Endothelial cell of umbilical vein (primary cell): ENCODE measurements at regions not wholly inside any gene's neighbourhood (a gene's known extent, or its start where the extent isn't known, plus 50 kb on each side); places are given as distances from the start of the nearest gene placed in this dataset.
A peak's percentile ranks its signal among the peaks of the same experiment; 100 is the strongest.

Experiments used
- BruUV-seq: library from RNA; stranded (reverse); fragments of 400-500 nt; replicated peaks from 2 replicates; lab custom pipeline; 2021; lab: Mats Ljungman, UMichigan
- CTCF ChIA-PET: fragments of 300-600, 350-600 bp; sonication (Branson Sonifier 250); formaldehyde crosslinking; loops from one replicate; lab custom pipeline; 2021; ENCODE audit warnings: antibody characterized with exemption, inconsistent platforms; lab: Charles Lee
- POLR2A ChIA-PET: fragments of 300-600, 350-600 bp; sonication (Branson Sonifier 250); formaldehyde crosslinking; loops from one replicate; lab custom pipeline; 2021; ENCODE audit warnings: antibody characterized with exemption, inconsistent platforms; lab: Charles Lee
- DNase-seq: peaks from one replicate; pipeline ENCODE4 v3.0.0-alpha.2; 2011; ENCODE audit warnings: low read depth, low spot score
- FAIRE-seq: peaks from 2 replicates; lab custom pipeline; 2011; peaks lifted over from hg19 to GRCh38; lab: Jason Lieb, UNC
- H2AFZ ChIP-seq: 2 replicates; pipeline ENCODE4 v1.6.0; 2012; ENCODE audit warnings: low read depth, low read length, control low read depth, inconsistent platforms
- H3K27ac ChIP-seq: 2 replicates; pipeline ENCODE4 v1.5.1; 2011; ENCODE audit warnings: low read depth, mild to moderate bottlenecking, control low read depth, low read length, moderate library complexity; ENCODE audit not compliant: insufficient read depth
- H3K27me3 ChIP-seq, 2 experiments: 2 replicates each; pipeline versions ENCODE4 v1.6.0 to v1.6.1; 2011; ENCODE audit warnings: low read length in 2 of 2, mixed read lengths in 1 of 2; ENCODE audit not compliant: control insufficient read depth in 2 of 2, insufficient read depth in 2 of 2
- H3K36me3 ChIP-seq, 2 experiments: 2 replicates in 1 of 2; 3 replicates in 1 of 2; pipeline ENCODE4 v1.5.1; 2011; ENCODE audit warnings: low read length in 2 of 2, mild to moderate bottlenecking in 1 of 2, moderate library complexity in 1 of 2; ENCODE audit not compliant: control insufficient read depth in 2 of 2, insufficient read depth in 2 of 2; ENCODE audit errors: extremely low read depth in 1 of 2
- H3K4me1 ChIP-seq: 3 replicates; pipeline ENCODE4 v1.5.1; 2011; ENCODE audit warnings: mild to moderate bottlenecking, low read length; ENCODE audit not compliant: control insufficient read depth, insufficient read depth; ENCODE audit errors: extremely low read depth
- H3K4me2 ChIP-seq: 2 replicates; pipeline ENCODE4 v1.6.1; 2011; ENCODE audit warnings: low read length, control low read depth, mixed read lengths; ENCODE audit not compliant: insufficient read depth
- H3K4me3 ChIP-seq, 3 experiments: fragments of 200-600 bp in 1 of 3; sonication (generic), shearing (Covaris generic) in 1 of 3; replicated peaks in 1 of 3; 2 replicates each; pipeline ENCODE4 v1.5.1; 2011 to 2016; ENCODE audit warnings: control low read depth in 3 of 3, low read length in 3 of 3, mild to moderate bottlenecking in 2 of 3, inconsistent platforms in 1 of 3, low read depth in 1 of 3, moderate library complexity in 1 of 3; ENCODE audit not compliant: insufficient read depth in 1 of 3
- H3K79me2 ChIP-seq: 2 replicates; pipeline ENCODE4 v1.6.0; 2012; ENCODE audit warnings: low read length, inconsistent platforms; ENCODE audit not compliant: control insufficient read depth, insufficient read depth
- H3K9ac ChIP-seq: replicated peaks from 2 replicates; pipeline ENCODE3; 2011; ENCODE audit warnings: low read length, control low read depth; ENCODE audit not compliant: insufficient read depth; ENCODE audit errors: extremely low read depth
- H3K9me1 ChIP-seq: replicated peaks from 3 replicates; pipeline ENCODE4 v1.6.0; 2011; ENCODE audit warnings: mild to moderate bottlenecking, low read length; ENCODE audit not compliant: control insufficient read depth, insufficient read depth; ENCODE audit errors: extremely low read depth
- H3K9me3 ChIP-seq: replicated peaks from 2 replicates; pipeline ENCODE4 v1.5.1; 2012; ENCODE audit warnings: low read length, inconsistent platforms; ENCODE audit not compliant: control insufficient read depth, insufficient read depth
- H4K20me1 ChIP-seq: replicated peaks from 2 replicates; pipeline ENCODE3; 2011; ENCODE audit warnings: mild to moderate bottlenecking, low read length; ENCODE audit not compliant: control insufficient read depth, insufficient read depth; ENCODE audit errors: extremely low read depth
- CTCF ChIP-seq, 2 donors: IDR thresholded peaks; 1 replicate in 1 of 2; 2 replicates in 1 of 2; pipeline ENCODE4 v1.5.1; 2011; ENCODE audit warnings: low read length in 2 of 2, mild to moderate bottlenecking in 2 of 2, moderate library complexity in 2 of 2, control low read depth in 1 of 2, inconsistent platforms in 1 of 2, low read depth in 1 of 2; ENCODE audit not compliant: insufficient read depth in 1 of 2; ENCODE audit errors: extremely low read depth in 1 of 2
- EZH2 ChIP-seq: IDR thresholded peaks from 2 replicates; pipeline ENCODE4 v1.6.1; 2012; ENCODE audit warnings: borderline replicate concordance, low read depth, mild to moderate bottlenecking, moderate library complexity, low read length, inconsistent platforms; ENCODE audit not compliant: severe bottlenecking
- FOS ChIP-seq: IDR thresholded peaks from 2 replicates; pipeline ENCODE4 v1.6.1; 2011; ENCODE audit warnings: mild to moderate bottlenecking, low read length, moderate library complexity, borderline replicate concordance; ENCODE audit not compliant: insufficient read depth
- GATA2 ChIP-seq: IDR thresholded peaks from 2 replicates; pipeline ENCODE4 v1.7.0; 2011; ENCODE audit warnings: low read depth, mild to moderate bottlenecking, moderate library complexity, mixed read lengths, low read length; ENCODE audit not compliant: insufficient read length, insufficient read depth
- JUN ChIP-seq: IDR thresholded peaks from 2 replicates; pipeline ENCODE4 v1.6.1; 2011; ENCODE audit warnings: borderline replicate concordance, low read depth; ENCODE audit not compliant: insufficient read length, insufficient read depth
- MYC ChIP-seq: IDR thresholded peaks from one replicate; pipeline ENCODE4 v1.6.1; 2011; ENCODE audit warnings: mild to moderate bottlenecking, low read depth, low read length
- POLR2A ChIP-seq: IDR thresholded peaks from 2 replicates; pipeline ENCODE4 v1.6.1; 2012; ENCODE audit warnings: low read depth, mild to moderate bottlenecking, control low read depth, low read length
- POLR2AphosphoS5 ChIP-seq: IDR thresholded peaks from 2 replicates; pipeline ENCODE4 v1.6.1; 2012; ENCODE audit warnings: low read depth, mild to moderate bottlenecking, control low read depth, low read length, moderate library complexity; ENCODE audit not compliant: insufficient read depth
- dilution Hi-C: fragments of 300-500 bp; cut with MboI; formaldehyde crosslinking; loops from one replicate; pipeline ENCODE4 v1.15.0; 2019; ENCODE audit warnings: low sequenced_read_pairs; ENCODE audit not compliant: extremely low pct_ligation_motif_present
- intact Hi-C: fragments of 100-400 bp; cut with micrococcal nuclease; formaldehyde crosslinking; loops from one replicate; pipeline ENCODE4 v1.10.0; 2022
- TF ChIP-seq, protein P1 (sequence below): IDR thresholded peaks from 2 replicates; pipeline ENCODE4 v1.6.1; 2011; ENCODE audit not compliant: insufficient read depth, insufficient read length

DNA sequence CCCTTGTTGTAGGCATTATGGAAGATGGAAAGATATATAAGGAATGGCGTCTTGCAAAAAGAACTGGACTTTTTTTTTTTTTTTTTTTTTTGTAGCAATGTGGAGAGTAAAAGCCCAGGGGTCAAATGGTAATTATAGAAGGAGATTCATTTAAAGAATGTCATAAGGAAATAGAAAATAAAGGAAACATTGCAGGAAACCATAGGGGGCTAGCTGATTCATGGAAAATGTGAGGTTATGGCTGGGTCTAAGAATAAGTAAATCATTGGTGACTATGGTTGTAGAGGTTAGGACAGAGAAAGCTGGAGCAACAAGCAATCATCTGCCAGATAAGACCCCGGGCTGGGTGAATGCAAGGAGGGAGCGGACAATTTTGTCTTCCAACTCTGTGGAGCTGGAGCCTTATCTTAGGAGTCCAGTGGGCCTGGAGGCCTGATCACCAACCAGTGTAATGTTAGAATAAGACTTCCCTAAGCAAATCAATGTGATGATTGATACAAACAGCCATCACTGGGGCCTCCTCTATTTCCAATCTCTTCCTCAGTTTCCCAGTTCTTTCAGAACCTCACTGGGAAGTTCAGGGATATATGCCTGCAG lies 201.2 kb upstream of the TNP1 start:
- no peak overlapping the region for H3K9ac ChIP-seq
- no peaks in the 10 kb centered on the region for H3K27me3 ChIP-seq
- TF ChIP-seq FOS (no peak), POLR2AphosphoS5 (no peak), CTCF (IDR thresholded peaks at IDR 0.05; ENCODE audit: extremely low read depth in 1 of 2, insufficient read depth in 1 of 2, low read depth in 1 of 2, low read length in 2 of 2) (no peak), GATA2 (no peak), JUN (no peak), POLR2A (no peak), MYC (no peak), EZH2 (no peak)
- TF ChIP-seq, protein P1, sequence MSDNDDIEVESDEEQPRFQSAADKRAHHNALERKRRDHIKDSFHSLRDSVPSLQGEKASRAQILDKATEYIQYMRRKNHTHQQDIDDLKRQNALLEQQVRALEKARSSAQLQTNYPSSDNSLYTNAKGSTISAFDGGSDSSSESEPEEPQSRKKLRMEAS, result no peak
- H3K36me3 ChIP-seq, result no peaks in the 10 kb centered on the region
- FAIRE-seq (no peak), DNase-seq (peak; percentile 46)
- no peak overlapping the region for H3K27ac ChIP-seq
- no peaks in the 10 kb centered on the region for H4K20me1 ChIP-seq
- peaks cover 23% of the 10 kb centered on the region for H3K4me1 ChIP-seq
- CTCF ChIA-PET, result no interaction called here
- H2AFZ ChIP-seq, result no peak overlapping the region
- H3K9me3 ChIP-seq, result no peaks in the 10 kb centered on the region
- H3K4me3 ChIP-seq, result no peak overlapping the region
- dilution Hi-C loops (no loop called here), intact Hi-C loops (no loop called here)
- no peaks in the 10 kb centered on the region for H3K9me1 ChIP-seq
- no peaks in the 10 kb centered on the region for H3K79me2 ChIP-seq
- POLR2A ChIA-PET, result no interaction called here
- BruUV-seq, result no TSS peak
- H3K4me2 ChIP-seq, result no peak overlapping the region
